H9 (cell line): ENCODE measurements at regions not wholly inside any gene's neighbourhood (a gene's known extent, or its start where the extent isn't known, plus 50 kb on each side); places are given as distances from the start of the nearest gene placed in this dataset.

Experiments used
- DNase-seq: peaks from one replicate; pipeline ENCODE4 v3.0.0-alpha.2; 2017
- H2AFZ ChIP-seq: one replicate; pipeline ENCODE4 v1.6.1; 2013; ENCODE audit warnings: mild to moderate bottlenecking, low read length, control low read depth, moderate library complexity
- H2AK5ac ChIP-seq: 2 replicates; pipeline ENCODE4 v1.6.1; 2013; ENCODE audit warnings: low read length, control low read depth, mixed read lengths; ENCODE audit not compliant: insufficient read length
- H2BK120ac ChIP-seq: one replicate; pipeline ENCODE4 v1.6.1; 2013; ENCODE audit warnings: low read depth, mild to moderate bottlenecking, low read length, control low read depth, inconsistent platforms; ENCODE audit not compliant: poor library complexity, severe bottlenecking
- H2BK12ac ChIP-seq: 2 replicates; pipeline ENCODE4 v1.6.1; 2013; ENCODE audit warnings: low read length, control low read depth, mixed read lengths, low read depth; ENCODE audit not compliant: insufficient read length
- H2BK15ac ChIP-seq: 2 replicates; pipeline ENCODE4 v1.6.1; 2013; ENCODE audit warnings: low read depth, low read length, control low read depth
- H2BK20ac ChIP-seq: one replicate; pipeline ENCODE4 v1.6.1; 2013; ENCODE audit warnings: low read depth, mild to moderate bottlenecking, low read length, control low read depth, inconsistent platforms; ENCODE audit not compliant: poor library complexity, severe bottlenecking
- H2BK5ac ChIP-seq: 2 replicates; pipeline ENCODE4 v1.6.1; 2013; ENCODE audit warnings: low read length, control low read depth, mixed read lengths; ENCODE audit not compliant: insufficient read length
- H3K14ac ChIP-seq: 2 replicates; pipeline ENCODE4 v1.6.1; 2013; ENCODE audit warnings: low read length, control low read depth; ENCODE audit not compliant: insufficient read depth
- H3K18ac ChIP-seq: 2 replicates; pipeline ENCODE4 v1.6.1; 2013; ENCODE audit warnings: low read depth, mild to moderate bottlenecking, mixed read lengths, low read length, control low read depth; ENCODE audit not compliant: insufficient read length
- H3K23ac ChIP-seq: 2 replicates; pipeline ENCODE4 v1.6.1; 2013; ENCODE audit warnings: low read length, control low read depth, mixed read lengths, low read depth; ENCODE audit not compliant: insufficient read length
- H3K23me2 ChIP-seq: 2 replicates; pipeline ENCODE4 v1.6.1; 2013; ENCODE audit warnings: low read depth, mild to moderate bottlenecking, mixed read lengths, low read length, control low read depth; ENCODE audit not compliant: insufficient read length, poor library complexity, severe bottlenecking
- H3K27ac ChIP-seq: 2 replicates; pipeline ENCODE4 v1.5.1; 2013; ENCODE audit warnings: low read length, control low read depth, mixed read lengths, low read depth; ENCODE audit not compliant: insufficient read length
- H3K27me3 ChIP-seq: 2 replicates; pipeline ENCODE4 v1.6.1; 2013; ENCODE audit warnings: low read length, control low read depth, inconsistent platforms; ENCODE audit not compliant: insufficient read depth
- H3K4ac ChIP-seq: 2 replicates; pipeline ENCODE4 v1.6.1; 2013; ENCODE audit warnings: low read depth, mild to moderate bottlenecking, control low read depth, inconsistent platforms, low read length, moderate library complexity
- H3K4me1 ChIP-seq: 2 replicates; pipeline ENCODE4 v1.6.1; 2013; ENCODE audit warnings: low read length, control low read depth, inconsistent platforms; ENCODE audit not compliant: insufficient read depth
- H3K4me2 ChIP-seq: 2 replicates; pipeline ENCODE4 v1.6.1; 2013; ENCODE audit warnings: low read length, control low read depth, mixed read lengths; ENCODE audit not compliant: insufficient read length, insufficient read depth
- H3K56ac ChIP-seq: 2 replicates; pipeline ENCODE4 v1.6.1; 2013; ENCODE audit warnings: low read depth, mild to moderate bottlenecking, mixed read lengths, low read length, control low read depth; ENCODE audit not compliant: insufficient read length
- H3K79me1 ChIP-seq: 2 replicates; pipeline ENCODE4 v1.6.1; 2013; ENCODE audit warnings: low read depth, mild to moderate bottlenecking, moderate library complexity, low read length, control low read depth, inconsistent platforms; ENCODE audit not compliant: insufficient read depth, poor library complexity, severe bottlenecking
- H3K79me2 ChIP-seq: 2 replicates; pipeline ENCODE4 v1.6.1; 2013; ENCODE audit warnings: low read length, control low read depth, inconsistent platforms; ENCODE audit not compliant: insufficient read depth
- H3K9ac ChIP-seq: 2 replicates; pipeline ENCODE4 v1.6.1; 2013; ENCODE audit warnings: low read length, control low read depth, mixed read lengths; ENCODE audit not compliant: insufficient read length; ENCODE audit errors: extremely low read depth
- H3K9me3 ChIP-seq: one replicate; pipeline ENCODE4 v1.6.1; 2013; ENCODE audit warnings: low read depth, low read length, inconsistent platforms; ENCODE audit not compliant: control insufficient read depth
- H3T11ph ChIP-seq: one replicate; pipeline ENCODE4 v1.6.1; 2013; ENCODE audit warnings: mild to moderate bottlenecking, low read length, control low read depth, inconsistent platforms
- H4K20me1 ChIP-seq: one replicate; pipeline ENCODE4 v1.6.1; 2013; ENCODE audit not compliant: control insufficient read depth, insufficient read length, insufficient read depth
- H4K5ac ChIP-seq: 2 replicates; pipeline ENCODE4 v1.6.1; 2013; ENCODE audit warnings: low read depth, mild to moderate bottlenecking, mixed read lengths, low read length, control low read depth; ENCODE audit not compliant: insufficient read length
- H4K8ac ChIP-seq: replicated peaks from 2 replicates; pipeline ENCODE4 v1.6.1; 2013; ENCODE audit warnings: low read length, control low read depth, mixed read lengths, low read depth; ENCODE audit not compliant: insufficient read length
- H4K91ac ChIP-seq: 2 replicates; pipeline ENCODE4 v1.6.1; 2013; ENCODE audit warnings: low read depth, mild to moderate bottlenecking, moderate library complexity, mixed read lengths, low read length, control low read depth; ENCODE audit not compliant: insufficient read length
- H3K27ac Mint-ChIP-seq, 3 experiments: 2 replicates in 2 of 3; 3 replicates in 1 of 3; pipeline ENCODE4 v1.8.0; 2020 to 2021; ENCODE audit warnings: mixed read lengths in 3 of 3, mild to moderate bottlenecking in 1 of 3, moderate library complexity in 1 of 3
- H3K27me3 Mint-ChIP-seq: 2 replicates; pipeline ENCODE4 v1.8.0; 2021; ENCODE audit warnings: low read depth, mild to moderate bottlenecking, moderate library complexity, mixed read lengths
- H3K36me3 Mint-ChIP-seq, 3 experiments: 2 replicates in 2 of 3; 3 replicates in 1 of 3; pipeline ENCODE4 v1.8.0; 2020 to 2021; ENCODE audit warnings: low read depth in 3 of 3, mixed read lengths in 3 of 3; ENCODE audit not compliant: insufficient read depth in 1 of 3
- H3K4me1 Mint-ChIP-seq, 2 experiments: 2 replicates each; pipeline ENCODE4 v1.8.0; 2020; ENCODE audit warnings: mixed read lengths in 2 of 2
- H3K4me3 Mint-ChIP-seq, 2 experiments: 2 replicates in 1 of 2; 3 replicates in 1 of 2; pipeline ENCODE4 v1.8.0; 2020 to 2021; ENCODE audit warnings: mild to moderate bottlenecking in 2 of 2, mixed read lengths in 2 of 2, moderate library complexity in 1 of 2
- H3K9me3 Mint-ChIP-seq, 2 experiments: 2 replicates in 1 of 2; 3 replicates in 1 of 2; pipeline ENCODE4 v1.8.0; 2020; ENCODE audit warnings: mild to moderate bottlenecking in 2 of 2, mixed read lengths in 2 of 2, moderate library complexity in 1 of 2
- WGBS: extraction: QIAGEN DNeasy Blood & Tissue Kit; methylation state at CpG from one replicate; pipeline ENCODE4 v1.1.7; 2013; ENCODE audit warnings: missing lambda C conversion rate, low lambda C conversion rate, mixed read lengths; ENCODE audit not compliant: insufficient read length; ENCODE audit errors: extremely low coverage; 5-methylcytosine and 5-hydroxymethylcytosine counted together
- TF ChIP-seq, protein P1 (sequence below): fragments of 200-600 bp; sonication (generic); conservative IDR thresholded peaks from 3 replicates; pipeline ENCODE4 v1.8.0; 2021; ENCODE audit warnings: antibody characterized with exemption, mild to moderate bottlenecking

DNA sequence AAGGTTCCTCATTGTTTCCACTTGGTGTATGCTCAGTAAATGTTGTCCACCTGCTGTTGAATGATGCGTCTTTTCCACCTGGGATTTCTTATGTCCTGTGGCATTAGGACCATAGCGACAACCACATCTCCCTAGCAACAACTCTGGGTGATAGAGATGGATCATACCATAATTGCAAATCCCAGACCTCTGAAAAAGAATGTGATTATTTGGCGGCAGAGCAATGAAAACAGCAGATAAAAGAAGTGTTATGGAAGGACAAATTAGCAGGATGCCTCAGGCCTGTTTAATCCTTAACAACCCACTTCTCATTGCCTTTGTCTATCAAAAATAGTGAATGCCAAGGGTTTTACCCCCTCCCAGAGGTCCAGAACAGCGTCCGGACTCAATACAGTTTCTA is 278.9 kb downstream of the TSN start:
- peaks cover 0 to 9% of the 10 kb centered on the region in 2 experiments; a peak in 2 of 5 replicates for H3K9me3 Mint-ChIP-seq
- Histone ChIP-seq H2BK15ac (no peak overlapping the region), H3K27ac (no peak overlapping the region), H2BK120ac (no peak overlapping the region), H4K8ac (no peak overlapping the region), H2BK5ac (no peak overlapping the region), H4K20me1 (no peaks in the 10 kb centered on the region), H3K56ac (no peak overlapping the region), H3K14ac (no peak overlapping the region), H3K79me1 (no peaks in the 10 kb centered on the region), H3K23ac (no peak overlapping the region), H3K79me2 (no peaks in the 10 kb centered on the region), H2BK12ac (no peak overlapping the region), H3K23me2 (no peaks in the 10 kb centered on the region), H3T11ph (no peak overlapping the region), H2BK20ac (no peak overlapping the region), H3K18ac (no peak overlapping the region), H3K4ac (no peak overlapping the region), H3K4me2 (no peak overlapping the region), H3K27me3 (no peaks in the 10 kb centered on the region), H4K5ac (no peak overlapping the region), H3K9me3 (no peaks in the 10 kb centered on the region), H2AK5ac (no peak overlapping the region), H3K9ac (no peak overlapping the region), H2AFZ (no peak overlapping the region), H4K91ac (no peak overlapping the region), H3K4me1 (peaks cover 5% of the 10 kb centered on the region; the same call in 1 of the 2 replicates)
- no CpG with 5 or more reads among the region's 5 CpGs for WGBS
- peaks cover 31 to 37% of the 10 kb centered on the region in 2 experiments for H3K4me1 Mint-ChIP-seq
- H3K36me3 Mint-ChIP-seq, result no peaks in the 10 kb centered on the region; a peak in 1 of 7 replicates
- H3K27ac Mint-ChIP-seq, result no peak overlapping the region
- H3K4me3 Mint-ChIP-seq, result no peak overlapping the region
- TF ChIP-seq, protein P1, sequence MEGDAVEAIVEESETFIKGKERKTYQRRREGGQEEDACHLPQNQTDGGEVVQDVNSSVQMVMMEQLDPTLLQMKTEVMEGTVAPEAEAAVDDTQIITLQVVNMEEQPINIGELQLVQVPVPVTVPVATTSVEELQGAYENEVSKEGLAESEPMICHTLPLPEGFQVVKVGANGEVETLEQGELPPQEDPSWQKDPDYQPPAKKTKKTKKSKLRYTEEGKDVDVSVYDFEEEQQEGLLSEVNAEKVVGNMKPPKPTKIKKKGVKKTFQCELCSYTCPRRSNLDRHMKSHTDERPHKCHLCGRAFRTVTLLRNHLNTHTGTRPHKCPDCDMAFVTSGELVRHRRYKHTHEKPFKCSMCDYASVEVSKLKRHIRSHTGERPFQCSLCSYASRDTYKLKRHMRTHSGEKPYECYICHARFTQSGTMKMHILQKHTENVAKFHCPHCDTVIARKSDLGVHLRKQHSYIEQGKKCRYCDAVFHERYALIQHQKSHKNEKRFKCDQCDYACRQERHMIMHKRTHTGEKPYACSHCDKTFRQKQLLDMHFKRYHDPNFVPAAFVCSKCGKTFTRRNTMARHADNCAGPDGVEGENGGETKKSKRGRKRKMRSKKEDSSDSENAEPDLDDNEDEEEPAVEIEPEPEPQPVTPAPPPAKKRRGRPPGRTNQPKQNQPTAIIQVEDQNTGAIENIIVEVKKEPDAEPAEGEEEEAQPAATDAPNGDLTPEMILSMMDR, result no peak
- H3K27me3 Mint-ChIP-seq, result peaks cover 5% of the 10 kb centered on the region
- no peak for DNase-seq
